ENCODE measurements at regions not wholly inside any gene's neighbourhood (a gene's known extent, or its start where the extent isn't known, plus 50 kb on each side); places are given as distances from the start of the nearest gene placed in this dataset.

DNA sequence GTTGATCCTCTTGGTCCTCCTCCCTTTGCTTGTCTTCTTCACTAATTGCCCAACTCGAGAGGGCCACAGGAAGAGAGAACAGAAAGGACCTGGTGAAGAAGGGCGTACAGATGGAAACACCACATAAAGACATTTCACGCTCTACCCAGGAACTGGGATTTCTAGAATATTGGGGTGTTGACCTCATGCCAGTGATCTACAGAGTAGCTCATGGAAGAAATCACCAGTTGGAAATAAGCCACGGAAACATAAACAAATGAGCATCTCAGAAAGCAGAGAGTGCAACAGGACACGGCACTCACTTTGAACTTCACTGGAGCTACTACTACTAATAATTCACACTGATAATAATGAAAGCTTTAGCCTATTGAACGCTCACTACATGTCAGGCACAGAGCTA is 84.6 kb upstream of the ARHGEF3 start:
- ATAC-seq (ENCODE audit: insufficient read depth, low read depth) = no peak
- H2AFZ ChIP-seq (ENCODE audit: low read depth, low read length) = no peak overlapping the region
- H3K4me1 ChIP-seq (ENCODE audit: insufficient read depth, low read length) = peaks cover 29% of the 10 kb centered on the region
- H3K9ac ChIP-seq (ENCODE audit: low read depth, low read length) = no peak overlapping the region
- no peaks in the 10 kb centered on the region for H3K27me3 ChIP-seq (ENCODE audit: insufficient read depth, low read length, poor library complexity)
- no peak overlapping the region for H3K4me3 ChIP-seq (ENCODE audit: low read depth in 1 of 2, low read length in 2 of 2)
- H3K27ac ChIP-seq (ENCODE audit: low read length) = no peak overlapping the region
- no peak overlapping the region for H3K4me2 ChIP-seq (ENCODE audit: insufficient read depth, low read length)
- H4K20me1 ChIP-seq (ENCODE audit: insufficient read depth, low read length) = peaks cover 4% of the 10 kb centered on the region; the same call in 1 of the 2 replicates
- H3K36me3 ChIP-seq (ENCODE audit: insufficient read depth, low read length) = peaks cover 11% of the 10 kb centered on the region
- no peaks in the 10 kb centered on the region for H3K9me3 ChIP-seq (ENCODE audit: insufficient read depth, low read length, severe bottlenecking)
- TF ChIP-seq, protein P1, sequence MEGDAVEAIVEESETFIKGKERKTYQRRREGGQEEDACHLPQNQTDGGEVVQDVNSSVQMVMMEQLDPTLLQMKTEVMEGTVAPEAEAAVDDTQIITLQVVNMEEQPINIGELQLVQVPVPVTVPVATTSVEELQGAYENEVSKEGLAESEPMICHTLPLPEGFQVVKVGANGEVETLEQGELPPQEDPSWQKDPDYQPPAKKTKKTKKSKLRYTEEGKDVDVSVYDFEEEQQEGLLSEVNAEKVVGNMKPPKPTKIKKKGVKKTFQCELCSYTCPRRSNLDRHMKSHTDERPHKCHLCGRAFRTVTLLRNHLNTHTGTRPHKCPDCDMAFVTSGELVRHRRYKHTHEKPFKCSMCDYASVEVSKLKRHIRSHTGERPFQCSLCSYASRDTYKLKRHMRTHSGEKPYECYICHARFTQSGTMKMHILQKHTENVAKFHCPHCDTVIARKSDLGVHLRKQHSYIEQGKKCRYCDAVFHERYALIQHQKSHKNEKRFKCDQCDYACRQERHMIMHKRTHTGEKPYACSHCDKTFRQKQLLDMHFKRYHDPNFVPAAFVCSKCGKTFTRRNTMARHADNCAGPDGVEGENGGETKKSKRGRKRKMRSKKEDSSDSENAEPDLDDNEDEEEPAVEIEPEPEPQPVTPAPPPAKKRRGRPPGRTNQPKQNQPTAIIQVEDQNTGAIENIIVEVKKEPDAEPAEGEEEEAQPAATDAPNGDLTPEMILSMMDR (IDR thresholded peaks at IDR 0.05; ENCODE audit: borderline replicate concordance, extremely low read depth, low read length, poor library complexity, severe bottlenecking) = no peak
- no peak for TF ChIP-seq EZH2 (IDR thresholded peaks at IDR 0.05; ENCODE audit: borderline replicate concordance, low read depth, low read length, severe bottlenecking)
- DNase-seq = no peak
- peaks cover 52% of the 10 kb centered on the region for H3K79me2 ChIP-seq (ENCODE audit: insufficient read depth, low read length)

GRCh38 chr3:56885879-56886278 is 84.1 kb upstream of the ARHGEF3 start:
- ATAC-seq (ENCODE audit: insufficient read depth, low read depth) (no peak), DNase-seq (no peak)
- Histone ChIP-seq H3K79me2 (ENCODE audit: insufficient read depth, low read length) (peaks cover 52% of the 10 kb centered on the region), H3K9ac (ENCODE audit: low read depth, low read length) (no peak overlapping the region), H3K4me1 (ENCODE audit: insufficient read depth, low read length) (peaks cover 24% of the 10 kb centered on the region), H3K4me3 (ENCODE audit: low read depth in 1 of 2, low read length in 2 of 2) (no peak overlapping the region), H3K27me3 (ENCODE audit: insufficient read depth, low read length, poor library complexity) (no peaks in the 10 kb centered on the region), H3K4me2 (ENCODE audit: insufficient read depth, low read length) (no peak overlapping the region), H3K27ac (ENCODE audit: low read length) (no peak overlapping the region), H4K20me1 (ENCODE audit: insufficient read depth, low read length) (peaks cover 4% of the 10 kb centered on the region; the same call in 1 of the 2 replicates), H3K9me3 (ENCODE audit: insufficient read depth, low read length, severe bottlenecking) (no peaks in the 10 kb centered on the region), H2AFZ (ENCODE audit: low read depth, low read length) (no peak overlapping the region), H3K36me3 (ENCODE audit: insufficient read depth, low read length) (peaks cover 15% of the 10 kb centered on the region)
- no peak for TF ChIP-seq EZH2 (IDR thresholded peaks at IDR 0.05; ENCODE audit: borderline replicate concordance, low read depth, low read length, severe bottlenecking)
- TF ChIP-seq, protein P1 (IDR thresholded peaks at IDR 0.05; ENCODE audit: borderline replicate concordance, extremely low read depth, low read length, poor library complexity, severe bottlenecking) = no peak

DNA sequence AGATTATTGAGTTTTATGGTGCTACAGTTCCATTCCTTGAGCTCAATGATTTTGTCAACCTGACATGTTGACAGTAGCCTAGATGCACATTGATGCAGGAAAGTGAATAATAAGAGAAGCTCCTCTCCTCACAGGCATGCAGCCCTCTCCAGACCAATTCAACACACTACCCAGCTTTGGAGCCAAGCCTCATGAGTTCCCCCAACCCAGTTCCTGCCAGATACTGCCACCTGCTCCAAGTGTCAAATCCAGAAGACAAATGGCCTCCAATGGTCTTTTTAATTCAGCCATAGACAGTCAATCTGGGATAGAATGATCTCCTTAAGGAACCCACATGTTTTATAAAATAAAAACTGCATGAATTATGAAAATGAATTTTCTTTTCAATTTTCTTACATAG is 83.7 kb upstream of the ARHGEF3 start:
- ATAC-seq (ENCODE audit: insufficient read depth, low read depth) (no peak), DNase-seq (no peak)
- peaks cover 51% of the 10 kb centered on the region for H3K79me2 ChIP-seq (ENCODE audit: insufficient read depth, low read length)
- no peak overlapping the region for H3K4me2 ChIP-seq (ENCODE audit: insufficient read depth, low read length)
- no peak overlapping the region for H3K4me3 ChIP-seq (ENCODE audit: low read depth in 1 of 2, low read length in 2 of 2)
- peaks cover 4% of the 10 kb centered on the region; the same call in 1 of the 2 replicates for H4K20me1 ChIP-seq (ENCODE audit: insufficient read depth, low read length)
- no peak overlapping the region for H3K9ac ChIP-seq (ENCODE audit: low read depth, low read length)
- no peak for TF ChIP-seq EZH2 (IDR thresholded peaks at IDR 0.05; ENCODE audit: borderline replicate concordance, low read depth, low read length, severe bottlenecking)
- TF ChIP-seq, protein P1 (IDR thresholded peaks at IDR 0.05; ENCODE audit: borderline replicate concordance, extremely low read depth, low read length, poor library complexity, severe bottlenecking) = no peak
- H3K27ac ChIP-seq (ENCODE audit: low read length) = no peak overlapping the region
- peaks cover 17% of the 10 kb centered on the region for H3K36me3 ChIP-seq (ENCODE audit: insufficient read depth, low read length)
- H3K9me3 ChIP-seq (ENCODE audit: insufficient read depth, low read length, severe bottlenecking) = no peaks in the 10 kb centered on the region
- no peak overlapping the region for H2AFZ ChIP-seq (ENCODE audit: low read depth, low read length)
- H3K4me1 ChIP-seq (ENCODE audit: insufficient read depth, low read length) = peaks cover 20% of the 10 kb centered on the region
- H3K27me3 ChIP-seq (ENCODE audit: insufficient read depth, low read length, poor library complexity) = no peaks in the 10 kb centered on the region

- H3K27ac ChIP-seq (ENCODE audit: low read length) = no peak overlapping the region
- peaks cover 17% of the 10 kb centered on the region for H3K36me3 ChIP-seq (ENCODE audit: insufficient read depth, low read length)
- no peak overlapping the region for H2AFZ ChIP-seq (ENCODE audit: low read depth, low read length)
- TF ChIP-seq, protein P1 (IDR thresholded peaks at IDR 0.05; ENCODE audit: borderline replicate concordance, extremely low read depth, low read length, poor library complexity, severe bottlenecking) = no peak
- no peak for TF ChIP-seq EZH2 (IDR thresholded peaks at IDR 0.05; ENCODE audit: borderline replicate concordance, low read depth, low read length, severe bottlenecking)
- H4K20me1 ChIP-seq (ENCODE audit: insufficient read depth, low read length) = peaks cover 4% of the 10 kb centered on the region; the same call in 1 of the 2 replicates
- H3K27me3 ChIP-seq (ENCODE audit: insufficient read depth, low read length, poor library complexity) = no peaks in the 10 kb centered on the region
- ATAC-seq (ENCODE audit: insufficient read depth, low read depth) (no peak), DNase-seq (no peak)
- no peak overlapping the region for H3K9ac ChIP-seq (ENCODE audit: low read depth, low read length)
- H3K4me1 ChIP-seq (ENCODE audit: insufficient read depth, low read length) = peaks cover 18% of the 10 kb centered on the region
- H3K4me2 ChIP-seq (ENCODE audit: insufficient read depth, low read length) = no peak overlapping the region
- no peak overlapping the region for H3K4me3 ChIP-seq (ENCODE audit: low read depth in 1 of 2, low read length in 2 of 2)
- H3K79me2 ChIP-seq (ENCODE audit: insufficient read depth, low read length) = peaks cover 45% of the 10 kb centered on the region
- no peaks in the 10 kb centered on the region for H3K9me3 ChIP-seq (ENCODE audit: insufficient read depth, low read length, severe bottlenecking)
These were observed 82.6 kb upstream of the ARHGEF3 start for GRCh38 chr3:56884387-56884786.
